Loucy (cell line): ENCODE measurements at regions not wholly inside any gene's neighbourhood (a gene's known extent, or its start where the extent isn't known, plus 50 kb on each side); places are given as distances from the start of the nearest gene placed in this dataset.
"Not testable (repeated sequence)": the region's sequence is repeated elsewhere in the genome, so short reads cannot be mapped to it uniquely, and the experiment has no call there.

Experiments
- EZH2phosphoT487 ChIP-seq: fragments of 200-600 bp; IDR thresholded peaks from 2 replicates; pipeline ENCODE4 v1.6.1; 2018; ENCODE audit warnings: antibody characterized with exemption, mild to moderate bottlenecking, moderate library complexity, borderline replicate concordance
- TF ChIP-seq, protein P1 (sequence below): fragments of 200-600 bp; sonication (generic); conservative IDR thresholded peaks from 2 replicates; pipeline ENCODE4 v1.5.1; 2014; ENCODE audit warnings: mild to moderate bottlenecking, antibody characterized with exemption, low read length

DNA sequence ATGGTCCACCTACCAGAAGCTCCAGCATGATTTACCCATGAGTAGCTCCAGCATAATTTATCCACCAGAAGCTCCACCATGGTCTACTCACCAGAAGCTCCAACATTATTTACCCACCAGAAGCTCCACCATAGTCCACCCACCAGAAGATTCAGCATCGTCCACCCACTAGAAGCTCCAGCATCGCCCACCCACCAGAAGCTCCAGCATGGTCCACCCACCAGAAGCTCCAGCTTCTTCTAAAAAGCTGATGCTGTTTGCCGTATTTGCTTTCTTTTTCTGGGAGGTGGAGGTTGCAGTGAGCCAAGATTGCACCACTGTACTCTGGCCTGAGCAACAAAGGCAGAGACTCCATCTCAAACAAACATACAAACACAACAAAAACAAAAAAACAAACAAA, 136.2 kb upstream of the TPTE start:
- TF ChIP-seq, protein P1, sequence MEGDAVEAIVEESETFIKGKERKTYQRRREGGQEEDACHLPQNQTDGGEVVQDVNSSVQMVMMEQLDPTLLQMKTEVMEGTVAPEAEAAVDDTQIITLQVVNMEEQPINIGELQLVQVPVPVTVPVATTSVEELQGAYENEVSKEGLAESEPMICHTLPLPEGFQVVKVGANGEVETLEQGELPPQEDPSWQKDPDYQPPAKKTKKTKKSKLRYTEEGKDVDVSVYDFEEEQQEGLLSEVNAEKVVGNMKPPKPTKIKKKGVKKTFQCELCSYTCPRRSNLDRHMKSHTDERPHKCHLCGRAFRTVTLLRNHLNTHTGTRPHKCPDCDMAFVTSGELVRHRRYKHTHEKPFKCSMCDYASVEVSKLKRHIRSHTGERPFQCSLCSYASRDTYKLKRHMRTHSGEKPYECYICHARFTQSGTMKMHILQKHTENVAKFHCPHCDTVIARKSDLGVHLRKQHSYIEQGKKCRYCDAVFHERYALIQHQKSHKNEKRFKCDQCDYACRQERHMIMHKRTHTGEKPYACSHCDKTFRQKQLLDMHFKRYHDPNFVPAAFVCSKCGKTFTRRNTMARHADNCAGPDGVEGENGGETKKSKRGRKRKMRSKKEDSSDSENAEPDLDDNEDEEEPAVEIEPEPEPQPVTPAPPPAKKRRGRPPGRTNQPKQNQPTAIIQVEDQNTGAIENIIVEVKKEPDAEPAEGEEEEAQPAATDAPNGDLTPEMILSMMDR, result not testable (repeated sequence)
- not testable (repeated sequence) for TF ChIP-seq EZH2phosphoT487
